Stimulated activated CD8-positive, alpha-beta memory T cell treated with anti-CD3 and anti-CD28 coated beads, Interleukin-15, amount 100 ng/mL, for 1 hour (primary cell): ENCODE measurements at regions not wholly inside any gene's neighbourhood (a gene's known extent, or its start where the extent isn't known, plus 50 kb on each side); places are given as distances from the start of the nearest gene placed in this dataset.
A peak's percentile ranks its signal among the peaks of the same experiment; 100 is the strongest.
"Not testable (repeated sequence)": the region's sequence is repeated elsewhere in the genome, so short reads cannot be mapped to it uniquely, and the experiment has no call there.

Source experiments
- DNase-seq: peaks from one replicate; pipeline ENCODE4 v3.0.0-alpha.2; 2020; ENCODE audit warnings: low read depth

DNA sequence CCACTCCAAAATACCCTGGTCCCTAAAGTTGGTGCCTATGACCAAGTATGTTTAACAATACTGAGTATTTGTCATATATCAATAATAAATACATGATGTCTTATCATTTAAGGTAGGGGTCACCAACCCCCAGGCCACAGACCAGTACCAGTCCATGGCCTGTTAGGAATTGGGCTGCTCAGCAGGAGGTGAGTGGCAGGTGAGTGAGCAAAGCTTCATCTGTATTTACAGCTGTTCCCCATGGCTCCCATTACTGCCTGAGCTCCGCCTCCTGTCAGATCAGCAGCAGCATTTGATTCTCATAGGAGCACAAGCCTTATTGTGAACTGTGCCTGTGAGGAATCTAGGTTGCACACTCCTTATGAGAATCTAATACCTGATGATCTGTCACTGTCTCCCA lies 126.2 kb downstream of the HNRNPD start:
- DNase-seq: no peak

GRCh38 chr4:82247171-82247570 lies 126.6 kb downstream of the HNRNPD start:
- no peak for DNase-seq

DNA sequence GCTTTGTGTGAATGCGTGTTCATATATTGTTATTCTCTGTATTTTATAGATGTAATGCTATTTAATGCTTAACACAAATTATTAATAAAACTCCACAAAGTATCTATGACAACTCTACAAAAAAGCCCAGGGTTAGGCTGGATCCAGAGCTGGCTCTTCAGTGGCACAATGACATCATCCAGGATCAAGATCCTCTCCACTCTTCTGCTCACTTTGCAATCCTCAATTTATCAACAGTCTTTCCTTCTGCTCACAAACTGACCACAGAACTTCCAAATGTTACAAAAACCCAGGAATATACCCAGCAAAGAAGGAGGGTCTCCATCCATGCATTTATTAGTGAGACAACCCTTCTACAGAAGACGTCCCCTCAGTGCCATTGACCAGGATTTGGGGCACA lies 132.3 kb downstream of the HNRNPD start:
- DNase-seq: no peak

DNA sequence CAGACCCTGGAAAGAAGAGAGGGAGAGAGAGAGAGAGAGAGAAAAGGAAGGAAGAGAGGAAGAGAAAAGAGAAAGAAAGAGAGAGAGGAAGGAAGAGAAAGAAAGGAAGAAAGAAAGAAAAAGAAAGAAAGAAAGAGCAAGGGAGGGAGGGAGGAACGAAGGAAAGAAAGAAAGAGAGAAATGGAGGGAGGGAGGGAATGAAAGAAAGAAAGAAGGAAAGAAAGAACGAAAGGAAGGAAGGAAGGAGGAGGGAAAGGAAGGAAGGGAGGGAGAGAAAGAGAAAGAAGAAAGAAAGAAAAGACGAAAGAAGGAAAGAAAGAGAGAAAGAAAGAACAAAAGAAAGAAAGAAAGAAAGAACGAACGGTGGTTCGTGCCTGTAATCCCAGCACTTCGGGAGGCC lies 133.4 kb downstream of the HNRNPD start:
- DNase-seq: no peak

DNA sequence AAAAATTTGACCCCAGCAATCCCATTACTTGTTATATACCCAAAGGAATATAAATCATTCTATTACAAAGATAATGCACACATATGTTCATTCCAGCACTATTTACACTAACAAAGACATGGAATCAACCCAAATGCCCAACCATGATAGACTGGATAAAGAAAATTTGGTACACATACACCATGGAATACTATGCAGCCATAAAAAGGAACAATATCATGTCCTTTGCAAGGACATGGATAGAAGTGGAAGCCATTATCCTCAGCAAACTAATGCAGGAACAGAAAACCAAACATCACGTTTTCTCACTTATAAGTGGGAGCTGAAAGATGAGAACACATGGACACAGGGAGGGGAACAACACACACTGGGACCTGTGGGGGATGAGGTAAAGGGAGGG lies 136.6 kb downstream of the HNRNPD start:
- not testable (repeated sequence) for DNase-seq

GRCh38 chr4:82235346-82235745 lies 138.4 kb downstream of the HNRNPD start:
- no peak for DNase-seq

- no peak for DNase-seq
These were observed 140.9 kb downstream of the HNRNPD start for GRCh38 chr4:82232891-82233290.

- no peak for DNase-seq
These were observed 142.0 kb downstream of the HNRNPD start for GRCh38 chr4:82231806-82232205.

GRCh38 chr4:82230306-82230705 lies 143.5 kb downstream of the HNRNPD start:
- DNase-seq: no peak

GRCh38 chr4:82225030-82225429 lies 148.8 kb downstream of the HNRNPD start:
- no peak for DNase-seq

GRCh38 chr4:82223715-82224114 lies 150.1 kb downstream of the HNRNPD start:
- no peak for DNase-seq

DNA sequence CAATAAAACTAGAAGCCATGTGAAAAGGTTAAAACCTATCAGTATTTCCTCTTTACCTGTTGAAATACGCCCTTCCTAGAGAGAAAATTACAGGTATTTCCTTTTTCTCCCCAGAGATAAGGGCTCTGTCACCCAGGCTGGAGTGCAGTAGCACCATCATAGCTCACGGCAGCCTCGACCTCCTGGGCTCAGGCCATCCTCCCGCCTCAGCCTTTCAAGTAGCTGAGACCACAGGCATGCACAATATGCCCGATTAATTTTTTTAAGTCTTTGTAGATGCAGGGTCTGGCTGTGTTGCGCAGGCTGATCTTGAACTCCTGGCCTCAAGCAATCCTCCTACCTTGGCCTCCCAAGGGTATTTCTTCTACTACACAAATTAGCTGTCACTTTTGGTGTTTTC lies 154.4 kb downstream of the HNRNPD start:
- DNase-seq: no peak

DNA sequence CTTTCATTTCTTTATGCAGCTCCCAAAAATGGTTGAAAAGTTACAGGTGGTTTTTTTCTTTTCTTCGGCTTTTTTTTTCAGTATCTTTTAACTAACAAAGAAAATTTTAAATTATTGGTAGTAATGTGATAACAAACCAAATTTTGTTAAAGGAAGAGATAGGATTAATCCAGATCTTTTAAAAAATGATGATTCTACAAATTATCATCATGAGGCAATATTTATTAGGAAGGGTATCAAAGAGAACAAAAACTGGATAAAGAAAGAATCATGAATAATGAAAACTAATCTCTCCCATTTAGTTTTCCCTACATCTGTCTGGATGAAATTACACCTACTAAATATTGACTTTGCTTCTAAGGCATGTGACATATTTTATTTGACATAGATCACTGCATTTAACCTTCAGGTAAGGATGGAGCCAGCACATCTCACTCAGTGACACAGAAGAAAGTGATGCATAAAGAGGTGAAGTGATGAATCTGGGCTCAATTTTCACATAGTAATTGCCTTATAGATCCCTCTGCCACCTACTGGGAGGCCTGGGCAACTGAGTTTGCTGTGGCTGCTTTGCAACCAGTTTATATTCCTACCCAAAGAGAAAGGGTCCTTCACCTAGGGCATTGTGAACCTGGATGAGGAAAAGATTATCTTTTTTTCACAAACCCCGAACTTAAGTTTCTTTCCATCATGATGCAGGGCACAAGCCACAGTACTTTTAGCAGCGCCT lies 155.6 kb downstream of the HNRNPD start:
- DNase-seq: no peak

DNA sequence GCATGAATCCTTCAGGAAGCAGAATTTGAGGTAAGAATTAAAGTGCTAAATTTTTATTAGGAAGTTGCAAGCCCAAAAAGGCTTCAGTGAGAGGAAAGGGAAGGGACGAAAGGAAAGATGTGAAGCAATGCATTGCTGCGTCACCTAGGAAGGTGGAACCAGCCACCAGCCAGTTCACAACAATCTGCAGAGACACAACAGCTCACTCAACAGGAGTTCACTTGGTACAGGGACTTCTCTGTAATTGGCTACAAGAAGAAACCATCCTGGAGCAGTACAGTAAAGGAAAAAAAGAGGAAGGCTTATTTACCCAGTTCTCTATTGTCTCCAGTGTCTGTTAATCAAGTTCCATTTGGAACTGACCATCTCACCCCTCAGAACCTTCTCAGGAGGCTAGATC lies 157.6 kb downstream of the HNRNPD start:
- DNase-seq: no peak

DNA sequence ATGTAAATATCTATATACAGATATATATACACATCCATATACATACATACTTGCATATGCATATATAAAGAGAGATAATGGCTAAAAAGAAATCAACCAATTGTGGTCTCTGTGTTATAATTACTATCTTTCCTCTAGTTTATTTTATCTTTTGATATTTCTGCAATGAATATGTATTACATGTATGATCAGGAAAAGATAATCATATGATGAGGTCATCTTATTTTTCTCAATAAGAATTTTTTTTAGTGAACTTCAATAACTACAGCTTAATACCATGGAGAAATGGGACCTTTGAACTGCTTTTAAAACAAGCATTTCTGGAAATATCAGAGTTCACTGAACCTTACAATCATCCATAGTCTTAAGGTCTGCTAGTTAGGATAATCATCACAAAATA lies 158.0 kb downstream of the HNRNPD start:
- DNase-seq: no peak

GRCh38 chr4:82215039-82215438 lies 158.8 kb downstream of the HNRNPD start:
- DNase-seq: no peak

DNA sequence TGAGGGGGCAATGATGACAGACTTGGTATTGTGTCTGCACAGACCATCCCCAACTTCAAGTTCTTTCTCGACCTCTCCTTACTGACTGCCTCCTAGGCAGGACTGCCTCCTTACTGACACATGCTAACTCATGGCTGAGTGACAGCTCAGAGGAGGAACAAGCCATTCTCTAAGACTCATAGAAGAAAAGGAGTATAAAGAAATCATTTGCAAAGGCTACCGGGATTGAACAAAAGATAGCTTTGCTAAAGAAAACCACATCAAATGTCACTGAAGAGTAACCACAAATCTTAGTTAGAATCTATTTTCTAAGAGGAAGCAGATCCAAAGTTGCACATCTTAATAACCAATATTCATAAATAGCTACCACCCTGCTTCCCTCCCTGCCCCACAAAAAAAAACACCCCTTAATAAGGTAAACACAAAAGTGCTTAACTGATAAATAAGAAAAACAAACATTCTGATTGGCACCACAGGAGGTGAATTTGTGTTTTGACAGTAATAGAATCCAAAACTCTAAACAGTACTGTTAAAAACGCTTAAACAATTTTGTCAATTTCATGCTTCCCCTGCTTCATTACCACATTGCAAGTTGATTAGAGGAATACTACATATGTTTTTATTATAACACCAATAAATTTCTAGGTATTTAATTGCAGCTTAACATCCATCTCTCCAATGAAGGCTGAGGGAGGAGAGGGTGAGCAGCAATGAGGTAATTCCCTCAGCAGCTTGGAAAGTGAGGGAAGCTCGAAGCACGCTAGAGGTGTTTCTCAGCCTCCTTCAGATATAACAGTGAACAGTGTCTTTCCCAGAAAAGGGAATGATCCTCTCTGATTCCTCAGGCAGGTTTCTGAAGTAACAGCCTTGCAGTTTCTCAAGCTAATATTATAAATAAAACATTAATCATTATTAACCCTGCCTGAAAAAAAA lies 160.0 kb downstream of the HNRNPD start:
- no peak for DNase-seq

GRCh38 chr4:82201805-82202641 lies 171.8 kb downstream of the HNRNPD start:
- peak; percentile 8 for DNase-seq

DNA sequence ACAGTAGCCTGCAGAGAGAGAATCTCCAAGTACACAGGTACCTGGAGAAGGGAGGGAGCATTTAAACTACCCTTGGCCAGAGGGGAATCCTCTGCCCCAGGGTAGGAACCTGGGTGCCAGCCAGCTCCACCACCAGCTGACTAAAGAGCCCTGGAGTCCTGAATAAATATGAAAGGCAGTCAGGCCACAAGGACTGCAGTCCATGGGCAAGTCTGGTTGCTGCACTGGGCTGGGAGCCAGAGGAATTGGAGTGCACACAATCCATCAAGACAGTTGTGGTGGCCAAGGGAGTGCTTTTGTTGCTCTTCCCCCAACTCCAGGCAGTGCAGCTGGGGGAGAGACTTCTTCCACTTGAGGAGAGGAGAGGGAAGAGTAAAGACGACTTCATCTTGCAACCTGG lies 172.5 kb downstream of the HNRNPD start:
- no peak for DNase-seq

GRCh38 chr4:82200046-82200445 lies 173.7 kb downstream of the HNRNPD start:
- DNase-seq: no peak

- DNase-seq: no peak
These were observed 179.5 kb downstream of the HNRNPD start for GRCh38 chr4:82194329-82194728.

- no peak for DNase-seq
These were observed 181.6 kb downstream of the HNRNPD start for GRCh38 chr4:82192017-82192673.
